HG03442 (cell line): ENCODE measurements at regions not wholly inside any gene's neighbourhood (a gene's known extent, or its start where the extent isn't known, plus 50 kb on each side); places are given as distances from the start of the nearest gene placed in this dataset.

ENCODE experiments used
- ATAC-seq: cut with Tn5 transposase; IDR thresholded peaks from one replicate; pipeline ENCODE4 v1.9.1; 2021; ENCODE audit warnings: mild to moderate bottlenecking, moderate library complexity; ENCODE audit not compliant: unreplicated experiment

DNA sequence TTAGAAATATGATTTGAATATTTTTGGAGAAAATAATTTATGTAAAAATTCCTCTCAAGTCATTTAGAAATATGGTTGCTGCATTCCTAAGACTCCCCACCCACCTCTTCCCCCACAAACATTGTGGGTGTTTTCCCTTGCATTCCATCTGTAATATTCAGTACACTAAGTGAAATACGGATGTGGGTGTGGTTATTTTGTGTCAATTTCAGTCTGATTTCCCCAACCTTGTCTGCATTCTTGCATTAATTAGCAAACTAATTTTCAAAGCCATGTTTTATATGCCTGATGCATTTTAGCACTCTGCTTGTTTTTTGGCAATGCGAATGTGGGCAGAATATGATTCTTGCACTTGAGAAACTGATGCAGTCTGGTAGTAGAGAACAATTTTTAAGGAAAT, 408.3 kb upstream of the RGMA start:
- no peak for ATAC-seq

DNA sequence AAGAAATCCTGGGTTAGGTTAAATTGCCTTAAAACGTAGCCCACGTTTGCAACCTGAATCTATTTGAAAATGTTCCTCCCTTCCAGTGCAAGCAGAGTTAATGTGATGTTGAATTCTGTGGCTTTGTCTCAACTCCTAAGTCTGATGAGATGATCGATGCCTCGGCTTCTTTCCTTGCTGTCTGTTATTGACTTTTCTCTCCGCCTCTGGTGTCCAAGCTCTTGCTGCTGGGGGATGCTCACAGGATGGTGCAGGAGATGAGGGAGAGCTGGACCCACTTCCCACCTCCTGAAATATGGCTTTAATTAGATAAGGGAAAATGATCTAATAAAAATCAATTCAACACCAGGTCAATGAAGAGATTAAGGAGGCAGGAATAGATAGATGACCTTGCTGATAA, 407.9 kb upstream of the RGMA start:
- no peak for ATAC-seq

DNA sequence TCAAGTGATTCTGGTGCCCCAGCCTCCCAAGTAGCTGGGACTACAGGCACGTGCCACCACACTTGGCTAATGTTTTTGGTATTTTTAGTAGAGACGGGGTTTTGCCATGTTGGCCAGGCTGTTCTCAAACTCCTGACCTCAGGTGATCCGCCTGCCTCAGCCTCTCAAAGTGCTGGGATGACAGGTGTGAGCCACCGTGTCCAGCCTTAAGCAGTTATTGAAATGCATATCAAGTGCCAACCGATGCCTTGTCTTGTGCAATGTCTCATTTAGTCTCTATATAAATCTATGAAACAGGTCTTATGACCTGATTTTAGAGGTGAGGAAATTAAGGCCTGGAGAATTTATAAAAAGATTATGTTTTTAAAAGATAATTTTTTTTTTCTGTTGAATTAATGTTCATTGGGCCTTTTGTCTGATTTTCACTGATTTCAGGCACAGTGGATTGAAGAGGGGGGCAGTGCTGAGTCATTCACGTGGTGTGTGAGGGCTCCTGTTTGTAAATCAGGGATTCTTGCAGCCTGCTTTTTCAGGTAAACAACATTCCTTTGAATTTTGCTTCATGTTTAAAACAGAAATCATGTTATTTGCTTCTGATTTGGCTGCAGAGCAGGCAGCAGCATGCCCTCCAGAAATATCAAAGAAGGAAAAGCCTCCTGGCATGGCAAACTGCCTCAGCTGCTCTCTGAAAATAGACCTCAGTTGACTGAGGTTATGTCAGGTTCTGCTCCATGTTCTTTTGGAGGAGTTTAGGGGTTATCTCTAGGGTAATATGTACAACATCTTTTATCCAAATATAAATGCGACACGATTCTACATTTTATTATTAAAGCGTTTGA, 407.0 kb upstream of the RGMA start:
- ATAC-seq: no peak

DNA sequence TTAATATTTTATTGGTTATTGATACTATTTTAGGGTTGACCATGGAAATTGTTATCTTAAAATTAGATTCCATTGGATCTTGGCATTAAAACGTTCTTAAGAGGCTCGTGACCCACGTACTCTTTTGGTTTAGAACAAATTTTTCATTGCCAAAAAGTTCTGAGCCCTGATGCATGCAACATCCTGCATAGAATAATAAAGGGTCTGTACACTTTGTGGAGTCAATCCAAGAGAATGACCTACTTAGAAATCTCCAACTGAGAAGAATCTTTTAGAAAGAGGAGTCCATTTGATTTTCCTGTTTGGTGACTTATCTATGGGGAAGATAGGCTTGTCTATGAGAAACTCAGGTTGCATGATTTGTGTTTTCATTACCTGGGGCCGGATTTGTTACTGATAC, 404.2 kb upstream of the RGMA start:
- no peak for ATAC-seq

DNA sequence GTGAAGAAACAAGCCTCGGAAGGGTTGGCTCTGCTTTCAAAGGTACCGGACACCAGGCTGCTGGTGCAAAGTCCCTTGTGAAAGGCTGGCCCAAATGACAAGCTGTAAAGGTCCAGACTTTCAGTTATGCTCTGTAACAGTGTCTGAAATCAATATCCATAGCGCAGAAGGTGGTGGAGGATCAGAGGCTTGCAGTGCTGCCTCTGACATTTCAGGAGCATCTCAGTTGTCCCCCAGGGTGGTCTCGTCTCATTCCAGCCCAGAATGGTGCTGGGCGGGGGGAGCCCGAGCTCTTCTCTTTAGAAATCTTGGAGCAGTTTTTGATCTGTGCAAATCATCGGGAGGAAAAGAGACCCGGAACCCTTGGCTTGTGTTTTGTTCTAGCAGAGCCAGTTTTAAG, 402.3 kb upstream of the RGMA start:
- ATAC-seq: no peak

DNA sequence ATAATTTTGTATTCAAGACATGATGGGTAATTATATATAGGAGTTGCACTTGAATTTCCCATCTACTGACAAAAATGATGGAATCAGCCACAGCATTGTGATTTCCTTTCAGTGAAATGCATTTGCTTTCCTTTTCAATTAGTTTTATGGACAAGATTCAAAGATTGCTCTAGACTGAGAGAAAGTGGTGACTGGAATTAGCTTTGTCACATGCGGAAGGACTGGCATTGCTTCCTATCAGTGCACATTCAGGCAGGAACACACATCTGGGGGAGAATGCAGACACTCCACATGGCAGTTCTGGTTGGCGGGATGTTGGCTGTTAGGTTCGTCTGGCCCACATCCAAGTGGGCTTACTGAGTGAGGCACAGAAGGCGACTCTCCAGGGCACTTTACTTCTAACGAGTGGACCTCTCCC, 399.3 kb upstream of the RGMA start:
- no peak for ATAC-seq

DNA sequence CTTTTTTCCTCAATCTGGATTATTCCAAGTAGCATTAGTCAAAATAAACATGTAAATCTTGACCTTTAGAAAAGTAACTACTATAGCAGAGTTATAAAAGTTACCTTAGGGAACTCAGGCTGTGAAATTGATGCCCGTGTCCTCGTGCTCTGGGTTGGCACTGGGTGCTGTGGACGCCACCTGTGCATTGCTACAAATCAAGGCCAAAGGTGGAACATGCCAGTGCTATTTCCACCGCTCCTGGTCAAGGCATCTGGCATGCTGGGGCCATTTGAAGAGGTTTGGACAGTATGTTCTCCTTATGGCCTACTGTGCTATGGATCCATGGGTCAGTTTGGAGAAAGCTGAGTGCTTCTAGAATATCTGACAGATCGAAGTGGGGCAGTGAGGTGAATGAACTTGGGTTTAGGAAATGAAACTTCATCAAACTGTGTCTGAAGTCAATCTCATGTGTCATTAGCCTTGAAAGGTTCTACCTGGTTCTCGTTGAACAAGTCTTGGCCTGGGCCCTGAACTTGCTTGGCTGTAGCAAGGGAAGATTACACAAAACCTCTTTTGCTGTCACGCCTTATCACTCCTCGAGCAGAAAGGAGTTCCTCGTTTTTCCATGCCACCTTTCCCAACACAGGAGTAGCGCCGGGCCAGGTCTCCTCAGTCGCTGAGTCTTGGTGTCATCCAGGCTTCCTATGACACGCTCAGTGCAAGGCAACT, 397.6 kb upstream of the RGMA start:
- no peak for ATAC-seq

DNA sequence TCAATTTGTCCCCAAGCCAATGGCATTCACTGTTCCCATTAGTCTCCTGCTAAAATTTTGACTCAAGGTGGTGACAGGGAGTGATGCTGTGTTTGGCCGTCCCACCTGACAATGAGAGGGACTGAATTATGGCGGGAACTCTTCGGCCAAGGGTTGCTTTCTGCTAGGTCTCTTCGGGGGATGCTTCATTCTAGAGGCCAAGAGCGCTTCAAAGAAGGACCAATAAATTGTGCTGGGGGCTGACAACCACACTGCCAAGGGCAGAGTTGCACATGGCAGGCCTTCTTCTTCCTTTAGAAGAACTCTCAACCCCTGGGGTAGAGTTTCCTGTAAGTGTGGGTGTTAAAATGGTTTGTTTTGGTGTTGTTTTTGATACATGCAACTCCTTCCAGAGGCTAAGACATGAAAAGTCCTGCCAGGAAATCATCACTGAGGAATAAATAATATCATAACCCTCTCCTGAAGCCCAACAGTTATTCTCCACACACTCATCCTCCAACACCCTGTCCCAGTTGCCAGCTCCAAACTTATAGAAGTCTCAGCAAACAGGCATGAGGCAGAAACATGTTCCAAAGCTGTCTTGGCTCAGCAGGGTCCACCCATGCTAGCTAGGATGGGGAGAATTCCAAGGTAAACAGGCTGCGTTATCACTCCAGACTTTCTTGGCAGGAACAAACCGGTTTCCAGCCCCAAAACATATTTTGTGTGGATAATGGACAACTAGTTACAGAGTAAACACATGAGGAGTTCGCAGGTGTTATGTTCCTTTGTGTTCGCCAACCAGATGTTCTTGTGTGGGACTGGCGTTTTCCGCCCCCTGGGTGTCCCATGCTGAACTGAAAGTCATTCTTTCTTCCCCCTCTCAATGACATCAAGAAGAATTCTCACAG, 396.7 kb upstream of the RGMA start:
- ATAC-seq: no peak

DNA sequence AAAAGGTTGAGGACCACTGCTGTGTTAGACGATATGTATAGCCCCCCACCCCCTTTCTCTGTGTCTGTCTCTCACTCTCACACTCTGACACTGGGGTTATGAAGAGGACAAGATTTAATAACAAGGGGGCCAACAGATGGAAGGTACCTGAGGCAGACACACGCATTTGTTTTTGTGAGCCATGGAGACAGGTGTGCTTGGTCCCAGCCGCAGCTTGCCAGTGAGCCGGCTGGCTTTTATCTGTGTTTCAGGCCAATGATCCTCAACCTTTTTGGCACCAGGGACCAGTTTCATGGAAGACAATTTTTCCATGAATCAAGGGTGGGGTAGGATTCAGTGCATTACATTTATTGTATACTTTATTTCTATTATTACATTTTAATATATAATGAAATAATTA, 394.9 kb upstream of the RGMA start:
- no peak for ATAC-seq

DNA sequence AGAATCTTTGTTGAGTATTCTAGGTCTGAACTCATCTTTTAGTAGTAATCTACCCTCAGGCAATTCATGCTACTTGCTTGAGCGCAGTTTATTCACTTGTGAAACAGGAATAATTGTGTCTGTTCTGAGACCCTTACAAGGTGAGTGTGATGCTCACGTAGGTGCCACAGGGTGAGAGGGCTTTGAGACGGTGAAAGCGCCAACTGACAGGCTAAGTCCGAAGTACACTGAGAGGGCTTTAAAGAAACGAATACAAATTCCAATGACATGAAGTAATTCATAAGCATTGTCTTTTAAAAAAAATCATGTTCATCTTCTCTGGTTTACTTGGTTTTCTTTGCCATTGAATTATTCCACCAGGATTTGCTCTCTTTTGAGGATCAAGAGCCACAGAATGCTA, 393.7 kb upstream of the RGMA start:
- ATAC-seq: no peak

DNA sequence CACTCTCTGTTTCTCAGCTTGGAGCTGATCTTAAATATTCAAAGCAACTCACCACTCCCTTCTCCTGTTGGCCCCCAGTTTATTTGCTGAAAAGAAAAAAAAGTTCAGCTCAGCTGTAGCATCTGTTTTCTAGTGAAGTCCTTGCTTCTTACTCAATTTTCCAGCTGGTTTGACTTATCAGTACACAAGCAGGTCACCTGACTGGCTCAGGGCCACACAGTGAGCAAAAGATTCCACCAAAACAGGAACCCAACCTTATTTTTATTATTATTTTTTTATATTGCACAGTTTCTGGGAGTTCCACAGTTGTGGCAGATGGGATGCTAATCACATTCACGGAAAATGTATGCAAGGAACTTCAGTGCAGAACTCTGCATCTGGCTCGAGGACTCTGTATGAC, 390.7 kb upstream of the RGMA start:
- no peak for ATAC-seq

DNA sequence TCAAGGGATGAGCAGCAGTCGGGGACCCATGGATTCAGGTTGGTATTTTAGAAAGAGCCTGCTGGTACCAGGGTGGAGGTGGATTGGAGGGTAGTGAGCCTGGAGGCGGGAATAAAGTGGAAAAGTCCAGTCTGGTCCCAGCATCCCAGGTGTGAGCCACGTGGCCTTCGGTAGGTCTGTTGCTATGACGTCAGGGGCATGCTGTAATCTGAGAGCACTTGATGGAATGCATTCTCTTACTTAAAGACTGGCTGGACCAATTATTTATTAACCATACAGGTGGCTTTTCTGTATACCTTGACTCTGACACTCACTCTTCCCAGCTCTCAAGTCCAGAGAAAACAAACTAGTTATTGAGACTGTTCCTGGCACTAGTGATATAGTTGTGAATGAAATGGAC, 389.9 kb upstream of the RGMA start:
- ATAC-seq: no peak

DNA sequence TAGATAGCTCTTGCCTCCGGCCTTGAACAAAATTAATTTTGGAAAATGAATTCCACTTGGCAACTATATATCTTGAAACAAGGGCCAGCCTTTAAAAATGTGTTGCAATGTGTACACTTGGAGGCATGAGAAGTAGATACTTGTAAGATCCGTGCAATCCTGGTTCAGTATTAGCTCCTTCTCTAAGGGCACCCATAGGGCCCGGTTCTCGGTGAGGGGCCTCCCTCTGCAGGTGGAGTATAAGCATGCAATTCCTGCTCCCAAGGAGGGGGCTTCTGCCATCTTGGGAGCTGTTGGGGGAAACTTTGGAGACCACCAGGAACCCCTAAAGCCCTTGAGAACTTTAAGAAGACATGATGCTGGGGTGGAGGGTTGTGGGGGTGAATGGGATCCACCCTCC, 388.7 kb upstream of the RGMA start:
- no peak for ATAC-seq

DNA sequence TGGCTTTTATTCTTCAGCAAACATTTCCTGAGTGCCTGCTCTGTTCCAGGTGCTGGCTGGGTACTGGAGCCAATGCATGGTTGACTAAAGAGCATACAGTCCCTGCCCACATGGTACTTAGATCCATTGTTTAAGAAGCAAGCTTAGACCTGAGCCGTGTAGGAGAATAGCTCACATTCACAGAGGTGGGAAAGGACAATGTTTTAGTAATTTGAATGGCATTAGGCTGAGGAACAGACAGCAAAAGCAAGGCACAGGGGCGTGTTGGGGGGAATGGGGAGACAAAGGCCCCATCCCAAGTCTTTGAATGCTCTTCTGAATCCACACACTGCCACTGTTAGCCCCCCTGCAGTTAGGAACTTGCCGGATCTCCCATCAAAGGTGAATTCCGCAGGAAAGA, 388.2 kb upstream of the RGMA start:
- ATAC-seq: no peak

DNA sequence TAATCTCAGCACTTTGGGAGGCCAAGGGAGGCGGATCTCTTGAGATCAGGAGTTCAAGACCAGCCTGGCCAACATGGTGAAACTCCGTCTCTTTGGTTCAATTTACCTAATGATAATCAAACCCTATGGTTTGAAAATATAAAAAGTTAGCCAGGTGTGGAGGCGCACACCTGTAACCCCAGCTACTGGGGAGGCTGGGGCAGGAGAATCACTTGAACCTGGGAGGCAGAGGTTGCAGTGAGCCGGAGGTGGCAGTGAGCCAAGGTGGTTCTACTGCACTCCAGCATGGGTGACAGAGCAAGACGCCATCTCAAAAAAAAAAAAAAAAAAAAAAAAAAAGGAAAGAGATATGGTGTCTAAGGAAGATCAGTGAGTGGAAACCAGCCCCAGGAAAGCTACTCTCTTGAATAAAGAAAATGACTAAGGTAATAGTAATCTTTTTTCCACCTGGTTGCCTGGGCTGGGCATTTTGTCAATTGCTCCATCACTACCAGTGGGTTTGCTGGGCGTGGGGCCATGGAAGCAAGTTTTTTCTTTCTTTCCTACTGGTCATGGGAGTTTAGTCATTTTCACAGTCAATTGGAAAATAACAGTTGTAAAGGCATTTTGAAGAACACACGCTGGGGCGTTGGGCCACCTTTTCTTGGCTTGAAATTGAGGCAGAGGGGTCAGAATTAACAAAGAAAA, 387.6 kb upstream of the RGMA start:
- ATAC-seq: no peak

DNA sequence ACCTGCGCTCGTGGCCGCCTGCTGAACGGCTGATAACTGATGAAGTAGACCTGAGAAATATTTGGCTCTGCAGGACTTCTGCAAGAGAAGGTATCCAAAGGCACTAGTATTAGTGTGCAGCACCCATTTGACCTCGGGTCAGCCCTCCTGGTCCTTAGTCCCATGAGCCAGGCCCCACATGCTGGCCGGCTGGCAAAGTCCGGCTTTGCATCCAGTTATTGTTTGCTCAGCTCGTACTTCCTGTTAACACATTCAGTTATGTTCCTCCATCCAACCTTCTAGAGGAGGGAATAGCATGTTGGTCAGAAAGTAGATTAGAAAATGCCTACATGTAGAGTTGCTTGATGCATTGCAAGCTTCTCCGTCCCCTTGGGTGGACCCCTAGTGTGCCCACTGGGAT, 385.7 kb upstream of the RGMA start:
- no peak for ATAC-seq

DNA sequence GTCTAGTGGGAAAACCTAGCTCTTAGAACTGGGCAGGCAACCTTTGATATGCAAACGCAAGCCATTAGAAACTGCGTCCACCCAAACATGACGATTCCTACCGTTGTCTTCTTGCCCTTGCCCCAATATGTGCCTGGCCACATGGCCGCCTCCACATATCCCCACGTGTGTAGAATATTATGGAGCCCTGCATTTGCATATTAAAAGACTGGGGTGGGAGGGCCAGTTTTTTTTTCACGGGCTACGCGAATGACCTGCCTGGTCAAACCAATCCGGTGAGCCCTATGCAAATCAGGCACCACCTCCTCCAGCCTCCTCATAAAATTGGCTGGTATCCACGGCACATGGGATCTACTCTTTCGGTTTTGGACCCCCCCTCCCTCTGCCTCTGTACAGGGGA, 381.0 kb upstream of the RGMA start:
- ATAC-seq: no peak

DNA sequence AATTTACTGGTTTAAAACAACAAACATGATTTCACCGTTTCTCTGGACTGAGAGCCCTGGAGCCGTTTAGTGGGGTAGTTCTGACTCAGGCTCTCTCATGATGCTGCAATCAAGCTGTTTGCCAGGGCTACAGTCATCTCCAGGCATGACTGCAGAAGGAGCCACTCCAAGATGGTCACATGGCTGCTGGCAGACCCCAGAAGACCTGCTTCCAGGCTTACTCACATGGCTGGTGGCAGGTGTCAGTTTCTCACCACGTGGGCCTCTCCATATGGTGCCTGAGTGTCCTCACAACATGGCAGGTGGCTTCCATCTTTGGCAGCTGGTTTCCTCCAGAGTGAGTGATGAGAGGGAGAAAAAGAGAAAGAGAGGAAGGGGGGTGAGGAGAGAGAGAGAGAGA, 378.3 kb upstream of the RGMA start:
- ATAC-seq: no peak

DNA sequence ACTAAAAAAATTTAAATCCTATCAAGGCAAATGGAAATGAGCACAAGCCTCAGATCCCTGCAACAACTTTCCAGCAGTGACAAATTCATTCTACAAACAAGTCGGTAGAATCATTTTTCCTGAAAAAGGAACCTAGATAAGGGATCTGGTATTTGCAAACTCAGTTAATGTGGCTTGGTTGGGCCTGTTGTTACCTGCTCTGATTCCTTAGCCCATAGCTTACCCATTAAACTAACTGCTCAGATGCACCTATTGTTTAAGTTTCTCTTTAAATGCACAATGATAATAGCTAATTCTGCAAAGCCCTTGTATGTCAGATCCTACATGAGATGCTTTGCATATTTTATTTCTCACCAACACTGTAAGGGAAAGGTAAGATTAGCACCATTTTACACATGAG, 377.4 kb upstream of the RGMA start:
- no peak for ATAC-seq

DNA sequence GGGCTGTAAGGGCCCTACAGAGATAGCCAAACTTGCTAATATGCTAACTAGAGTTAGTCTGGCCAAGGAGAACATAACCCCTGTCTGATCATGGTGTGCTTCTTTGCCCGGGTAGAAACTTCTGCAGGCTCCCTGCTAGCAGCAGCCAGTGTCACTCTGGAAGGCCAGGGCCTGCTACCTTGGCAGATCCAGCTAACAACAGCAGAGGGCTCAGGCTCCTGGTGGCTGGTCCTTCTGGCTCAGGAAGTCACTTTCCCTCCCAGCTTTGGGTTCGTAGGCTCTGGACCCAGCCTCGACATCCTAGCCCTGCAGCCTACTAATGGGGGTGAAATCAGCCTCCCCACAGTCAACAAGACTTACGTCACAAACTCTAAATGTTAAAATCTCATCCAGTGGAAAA, 373.7 kb upstream of the RGMA start:
- ATAC-seq: no peak

DNA sequence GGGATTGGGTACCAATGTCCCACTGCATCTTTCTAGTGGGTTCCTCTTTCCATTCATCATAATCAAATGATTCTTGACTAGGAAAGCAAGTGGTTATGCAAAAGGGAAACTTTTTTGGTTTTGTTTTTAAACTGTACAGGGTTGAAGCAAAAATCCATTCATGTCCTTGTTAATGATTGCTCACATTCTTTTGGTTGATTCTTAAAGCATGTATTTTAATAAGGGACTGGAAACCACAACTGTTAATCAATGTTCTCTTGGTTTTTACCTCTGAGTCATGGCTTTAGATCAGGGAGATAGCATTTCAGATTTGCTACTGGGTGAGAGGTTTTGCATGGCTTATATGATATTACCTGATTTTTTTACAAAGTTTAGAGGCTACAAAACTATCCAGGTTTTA, 371.7 kb upstream of the RGMA start:
- ATAC-seq: peak; percentile 79
